Activated CD8-positive, alpha-beta memory T cell treated with anti-CD3 and anti-CD28 coated beads, Interleukin-2, amount 50 U/mL, for 1 hour (primary cell): ENCODE measurements at regions not wholly inside any gene's neighbourhood (a gene's known extent, or its start where the extent isn't known, plus 50 kb on each side); places are given as distances from the start of the nearest gene placed in this dataset.

ENCODE experiments used
- DNase-seq: peaks from one replicate; pipeline ENCODE4 v3.0.0-alpha.2; 2020; ENCODE audit errors: extremely low read depth

DNA sequence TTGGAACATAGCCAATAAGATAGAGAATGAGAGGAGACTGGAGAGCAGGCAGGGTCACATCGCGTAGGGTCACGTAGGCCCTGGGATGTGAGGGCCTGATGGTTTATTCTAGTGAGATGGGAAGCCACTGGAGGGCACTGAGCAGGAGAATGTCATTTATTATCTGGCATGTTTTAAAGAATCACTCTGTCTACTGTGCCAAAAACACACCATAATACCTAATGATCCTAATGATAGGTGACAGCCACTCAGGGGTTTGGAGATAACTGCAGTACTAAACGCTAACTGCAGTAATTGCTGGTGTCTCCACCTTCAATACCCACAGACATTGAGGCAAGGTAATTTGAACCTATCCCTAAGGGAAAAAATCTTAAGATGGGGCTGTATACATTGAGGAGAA lies 185.4 kb downstream of the TTLL7 start:
- DNase-seq = no peak

DNA sequence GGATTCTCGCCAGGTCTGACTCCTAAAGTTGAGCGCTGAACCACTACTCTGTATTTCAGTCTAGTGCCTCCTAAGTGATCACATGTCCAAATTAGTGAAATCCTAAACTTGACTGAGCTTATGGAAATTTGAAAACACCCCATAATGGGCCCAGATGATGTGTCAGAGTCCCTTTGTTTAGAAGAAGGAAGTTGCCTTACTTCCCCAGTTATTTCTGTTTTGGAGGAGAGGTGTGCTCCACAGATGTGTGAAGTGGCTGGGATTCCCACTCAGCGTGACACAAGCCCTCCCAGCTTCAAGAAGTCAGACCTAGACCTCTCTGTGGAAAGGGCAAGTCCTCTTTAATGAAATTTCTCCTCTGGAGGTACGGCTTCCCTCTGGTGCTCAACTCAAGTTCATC lies 188.8 kb downstream of the TTLL7 start:
- DNase-seq = no peak

DNA sequence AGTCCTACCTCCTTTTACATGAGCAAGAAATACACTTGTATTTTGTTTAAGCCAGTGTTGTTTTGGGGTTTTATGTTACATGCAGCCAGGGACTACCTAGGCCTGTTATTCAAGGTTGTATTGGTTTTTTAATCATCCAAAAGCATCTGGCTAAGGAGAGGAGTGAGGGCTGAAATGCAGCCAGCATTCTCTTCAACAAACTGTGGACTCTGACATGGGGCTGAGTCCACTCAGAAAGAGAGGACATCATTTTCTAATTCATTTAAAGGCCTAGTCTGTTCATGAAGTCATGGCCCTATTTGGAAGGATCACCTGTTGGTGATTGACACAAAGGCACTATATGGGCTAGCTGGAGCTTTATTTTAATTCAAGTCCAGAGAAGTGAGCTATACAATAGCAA lies 190.4 kb downstream of the TTLL7 start:
- DNase-seq = no peak

DNA sequence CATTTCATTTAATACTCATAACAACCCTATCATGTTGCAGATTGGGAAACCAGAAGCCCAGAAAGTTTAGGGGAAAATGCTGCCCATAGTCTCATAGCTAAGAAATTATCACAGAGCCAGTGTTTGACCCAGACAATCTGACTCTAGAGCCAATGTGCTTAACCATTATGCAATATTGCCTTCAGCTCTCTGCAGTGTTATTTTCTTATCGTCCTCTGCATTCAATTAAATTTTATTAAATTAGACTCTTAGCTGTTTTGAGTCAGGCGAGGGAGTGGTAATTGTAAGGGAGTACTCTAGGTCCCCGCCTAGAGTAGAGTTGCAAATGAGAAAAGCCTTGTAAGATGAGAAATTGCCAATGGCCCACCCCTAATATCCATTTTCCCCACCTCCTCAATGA lies 191.1 kb downstream of the TTLL7 start:
- no peak for DNase-seq

DNA sequence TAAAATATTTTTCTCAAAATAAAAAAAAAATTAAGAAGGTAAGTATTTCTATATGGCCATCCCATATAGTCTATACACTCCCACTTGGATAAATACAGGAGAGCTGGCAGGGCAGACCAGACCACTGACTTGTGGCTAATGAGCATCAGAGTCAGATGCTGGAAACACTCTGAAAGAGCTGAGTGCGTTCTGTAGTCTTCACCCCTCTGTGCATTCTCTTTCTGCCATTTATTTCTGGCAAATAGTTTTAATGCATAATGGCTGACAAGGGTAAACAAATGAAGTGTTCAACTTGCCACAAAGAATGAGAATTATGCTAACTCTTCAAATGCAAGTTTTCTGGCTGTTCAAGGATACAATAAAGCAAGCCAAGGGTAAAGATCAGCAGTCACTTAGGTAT lies 191.7 kb downstream of the TTLL7 start:
- no peak for DNase-seq

DNA sequence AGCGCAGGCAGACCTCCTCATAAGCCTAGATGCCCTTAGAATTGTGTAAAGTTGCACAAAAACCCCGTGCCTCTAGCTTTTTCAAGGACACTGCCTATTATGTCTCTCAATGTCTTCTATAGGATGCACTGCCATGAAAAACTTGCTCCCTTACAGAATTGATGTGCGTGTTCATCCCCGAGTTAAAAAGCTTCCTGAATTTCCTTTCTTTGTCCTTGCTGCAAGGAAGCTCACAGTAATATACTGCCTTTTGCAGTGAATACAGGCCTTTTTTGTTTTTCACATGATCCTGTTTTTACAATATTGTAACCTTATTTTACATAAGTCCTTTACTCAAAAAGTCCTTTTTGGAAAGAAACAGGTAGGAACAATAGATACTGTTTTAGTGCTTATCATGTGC lies 193.0 kb downstream of the TTLL7 start:
- DNase-seq = no peak

DNA sequence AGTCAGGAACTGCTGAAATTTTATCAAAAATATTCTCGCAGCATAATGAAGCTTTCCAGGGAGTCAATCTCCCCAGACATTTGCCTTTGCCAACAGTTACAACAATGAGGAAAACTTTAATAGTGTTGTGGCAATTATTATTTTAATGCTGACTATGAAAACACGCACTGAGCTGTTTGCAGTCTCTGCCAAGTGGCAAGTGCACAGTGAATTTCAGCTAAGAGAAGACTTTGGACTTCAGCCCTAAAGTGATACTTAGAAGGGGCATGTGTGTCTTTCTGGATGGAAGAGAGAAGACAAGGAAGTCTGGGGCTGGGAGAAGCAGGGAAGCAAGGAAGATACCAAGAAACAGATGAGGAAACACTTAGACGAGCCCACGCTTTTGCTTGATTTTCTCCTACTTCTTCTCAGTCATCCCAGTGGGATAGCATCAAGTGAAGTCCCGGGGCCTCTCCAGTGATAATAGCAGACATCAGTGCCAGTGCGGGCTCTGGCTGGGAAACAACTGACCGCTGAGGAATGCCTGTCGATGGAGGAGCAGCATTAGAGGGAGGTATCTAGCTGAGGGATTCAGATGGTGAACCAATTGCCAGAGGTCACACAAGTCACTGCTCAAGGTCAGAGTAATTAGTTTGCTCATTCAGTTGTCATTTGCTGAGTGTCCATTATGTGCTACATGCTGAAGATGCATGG lies 196.3 kb downstream of the TTLL7 start:
- no peak for DNase-seq

DNA sequence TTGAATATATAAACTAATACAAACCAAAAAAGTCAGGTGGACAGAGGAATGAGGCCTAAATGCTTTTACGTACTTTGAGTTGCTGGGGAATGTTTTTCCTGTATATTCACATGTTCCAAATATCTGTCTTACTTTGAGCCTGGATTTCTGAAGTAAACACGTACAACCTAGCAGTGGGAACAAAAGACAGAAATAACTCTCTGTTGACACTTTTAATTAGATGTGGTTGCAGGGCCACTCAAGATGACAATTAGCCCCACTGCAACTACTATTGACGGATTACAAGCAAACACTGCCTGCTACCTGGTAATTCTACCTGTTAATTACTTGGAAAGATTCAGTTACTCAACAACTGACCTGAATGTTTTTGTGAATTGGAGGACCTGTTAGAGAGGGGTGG lies 196.9 kb downstream of the TTLL7 start:
- no peak for DNase-seq

DNA sequence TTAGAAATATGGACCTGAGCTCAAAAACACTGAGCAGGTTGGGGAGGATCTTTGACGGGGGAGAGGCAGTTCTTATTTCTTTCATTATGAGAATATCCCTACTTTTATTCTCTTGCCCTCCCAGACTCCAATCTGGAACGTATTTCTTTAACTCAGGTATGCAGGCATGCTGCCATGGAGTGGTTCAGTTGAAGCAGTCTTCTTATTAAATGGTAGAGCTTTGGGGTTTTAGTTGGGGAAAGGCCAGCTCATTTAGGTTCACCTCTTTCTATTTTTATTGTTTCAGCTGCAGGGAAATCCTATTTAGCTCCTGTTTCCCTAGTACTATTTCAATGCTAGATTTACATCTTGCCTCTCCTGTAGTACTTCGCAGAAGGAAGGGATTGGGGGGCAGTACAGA lies 198.9 kb downstream of the TTLL7 start:
- DNase-seq = no peak

DNA sequence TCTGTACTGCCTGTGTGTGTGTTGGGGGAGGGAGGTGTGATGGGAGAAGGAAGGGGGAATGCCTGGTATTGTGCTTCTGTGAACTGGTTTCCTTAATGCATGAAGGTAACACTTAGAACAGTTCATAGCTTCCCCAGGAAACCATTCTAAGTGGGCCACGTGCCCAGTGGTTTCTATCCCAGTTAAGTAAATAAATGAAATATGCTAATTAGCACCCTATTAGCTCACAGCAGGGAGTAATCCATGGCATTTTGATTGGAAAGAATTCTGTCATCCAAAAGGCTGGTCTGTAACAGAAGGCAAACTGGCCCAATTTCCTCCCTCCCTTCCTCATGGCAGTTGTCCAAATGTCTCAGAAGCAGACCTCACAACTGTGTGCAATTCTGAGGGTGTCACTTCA lies 199.3 kb downstream of the TTLL7 start:
- DNase-seq = no peak

DNA sequence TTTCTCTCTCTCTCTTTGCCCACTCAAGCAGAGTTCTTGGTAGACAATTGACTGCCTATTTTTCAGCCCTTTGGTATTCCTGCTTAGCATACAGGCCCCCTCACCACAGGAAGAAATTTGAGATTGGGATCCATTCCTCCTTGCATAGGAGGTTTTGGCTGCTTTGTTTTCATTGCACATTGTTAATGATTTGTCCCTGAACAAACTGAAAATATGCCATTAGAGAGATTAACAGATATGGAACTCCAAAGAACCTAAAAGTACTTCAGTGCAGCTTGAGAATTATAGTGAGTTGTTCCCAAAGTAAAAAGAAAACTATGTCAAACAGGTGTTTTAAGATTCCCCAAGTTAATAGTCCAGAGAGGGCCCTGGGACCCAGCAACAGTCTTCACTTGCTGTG lies 200.0 kb downstream of the TTLL7 start:
- DNase-seq = no peak

DNA sequence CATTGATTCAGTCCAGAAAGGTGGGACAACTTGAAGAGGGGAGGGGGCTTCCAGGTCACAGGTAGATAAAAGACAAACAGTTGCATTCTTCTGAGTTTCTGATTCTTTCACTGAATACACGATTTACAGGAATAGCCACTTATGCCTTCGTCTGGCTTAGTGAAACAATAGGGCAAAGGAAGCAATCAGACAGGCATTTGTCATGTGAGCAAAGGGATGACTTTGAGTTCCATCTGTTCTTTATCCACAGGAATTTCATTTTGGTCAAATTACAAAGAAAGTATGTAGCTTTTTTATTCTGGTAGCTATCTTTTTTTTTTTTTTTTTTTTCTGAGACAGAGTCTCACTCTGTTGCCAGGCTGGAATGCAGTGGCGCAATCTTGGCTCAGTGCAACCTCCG lies 202.5 kb downstream of the TTLL7 start:
- DNase-seq = no peak

DNA sequence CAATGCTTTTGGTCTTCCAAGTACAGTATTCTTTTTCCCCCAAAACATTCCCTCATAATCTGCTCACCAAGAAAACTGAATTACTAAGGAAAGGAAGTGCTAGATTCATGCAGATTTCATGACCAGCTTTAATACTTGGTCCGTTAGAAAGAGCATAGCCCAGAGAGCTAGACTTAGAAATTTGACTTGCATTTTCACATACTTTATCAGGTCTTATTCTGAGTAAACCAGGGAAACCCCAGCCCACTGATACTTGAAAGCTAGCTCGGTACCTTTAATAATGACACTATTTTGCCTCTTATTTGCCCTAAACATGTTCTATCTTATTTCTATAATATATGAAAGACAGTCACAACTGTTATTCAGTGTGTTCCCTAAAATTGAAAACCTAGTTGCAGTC lies 204.5 kb downstream of the TTLL7 start:
- no peak for DNase-seq

DNA sequence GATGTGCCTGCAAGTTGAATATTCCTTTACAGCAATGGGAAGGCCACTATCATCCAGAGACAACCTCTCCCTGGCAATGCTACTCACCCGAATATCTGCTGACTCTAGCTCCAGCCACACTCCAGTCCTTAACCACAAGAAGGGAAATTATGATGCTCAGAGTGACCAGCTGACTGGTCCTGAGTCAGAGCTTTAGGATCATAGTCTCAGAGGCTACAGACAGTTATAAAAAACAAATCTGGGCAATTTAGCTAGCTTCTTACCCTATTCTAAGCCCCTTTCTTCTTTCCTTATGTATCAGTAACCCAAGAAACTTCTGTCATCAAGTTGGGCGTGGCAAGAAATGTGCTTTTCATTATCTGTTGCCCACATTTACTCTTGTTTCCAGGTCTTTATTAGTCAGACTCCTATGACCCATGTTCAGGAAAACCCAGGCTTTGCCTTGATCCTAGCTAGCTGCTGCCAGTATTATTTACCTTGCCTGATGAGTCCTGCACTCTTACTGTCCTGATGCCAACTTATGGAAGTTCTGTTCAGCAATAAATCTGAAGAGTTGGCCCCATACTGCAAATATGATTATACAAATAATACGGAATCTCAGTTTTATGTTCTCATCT lies 207.0 kb downstream of the TTLL7 start:
- no peak for DNase-seq

DNA sequence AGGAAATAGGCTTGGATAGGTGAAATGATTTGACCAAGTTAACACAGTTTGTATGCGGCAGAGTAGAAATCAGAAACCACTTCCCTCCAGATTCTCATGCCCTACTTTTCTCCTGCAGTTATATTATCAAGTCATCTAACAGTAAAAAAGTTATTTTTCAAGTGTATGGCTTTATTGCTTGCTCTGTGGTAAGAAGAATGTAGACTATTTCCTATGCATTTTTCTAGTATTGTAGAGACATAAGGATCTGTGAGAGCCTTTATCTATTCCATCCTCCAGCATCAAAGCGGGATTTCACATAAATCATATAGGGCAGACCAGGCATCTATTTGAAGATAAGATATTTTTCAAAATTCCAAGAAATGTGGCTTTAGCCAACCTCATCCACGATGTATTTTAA lies 208.5 kb downstream of the TTLL7 start:
- no peak for DNase-seq

DNA sequence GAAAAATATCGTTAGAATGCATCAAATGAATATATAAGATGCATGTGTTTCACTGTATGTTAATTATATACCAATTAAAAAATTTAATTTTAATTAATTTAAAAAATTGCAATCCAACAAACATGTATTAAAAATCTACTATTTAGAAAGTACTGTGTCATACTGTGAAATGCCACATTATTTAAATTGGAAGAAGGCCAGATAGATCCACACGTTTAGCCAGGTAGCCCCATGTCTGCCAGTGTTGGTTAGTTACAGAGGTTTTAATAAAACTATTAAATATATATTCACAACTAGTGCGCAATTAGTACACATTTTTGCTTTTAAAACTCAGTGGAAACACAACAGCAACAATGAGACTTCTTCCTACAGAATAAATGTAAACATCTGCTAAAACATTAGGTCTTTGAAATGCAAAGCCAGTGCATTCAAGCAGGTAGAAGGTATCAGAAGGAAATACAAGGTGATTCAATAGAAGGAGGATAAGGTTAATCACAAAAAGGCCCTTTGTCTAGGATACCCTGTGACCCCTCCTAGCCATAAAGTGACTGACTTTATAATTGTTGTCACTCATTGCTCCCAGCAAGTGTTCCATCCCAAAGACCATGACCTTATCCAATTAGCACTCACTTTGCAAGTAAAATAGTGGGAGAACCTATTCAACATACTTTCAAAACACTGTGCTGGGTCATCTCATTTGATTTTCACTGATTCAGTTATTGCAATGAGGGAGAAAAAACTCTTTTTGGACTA lies 211.5 kb downstream of the TTLL7 start:
- no peak for DNase-seq

DNA sequence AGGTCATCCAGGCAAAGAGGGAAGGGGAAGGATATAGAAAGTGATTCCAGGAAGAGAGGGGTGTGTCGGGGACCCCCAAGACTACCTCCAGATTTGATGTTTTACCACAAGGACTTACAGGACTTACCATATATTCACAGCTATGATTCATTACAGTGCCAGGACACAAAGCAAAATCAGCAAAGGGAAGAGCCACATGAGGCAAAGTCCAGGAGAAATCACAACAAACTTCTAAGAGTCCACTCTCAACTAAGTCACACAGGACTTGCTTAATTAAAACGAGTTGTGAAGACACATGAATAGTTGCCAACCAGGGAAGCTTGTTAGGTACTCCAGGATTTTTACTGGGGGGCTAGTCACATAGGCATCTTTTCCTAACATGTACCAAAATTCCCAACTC lies 217.3 kb downstream of the TTLL7 start:
- no peak for DNase-seq

DNA sequence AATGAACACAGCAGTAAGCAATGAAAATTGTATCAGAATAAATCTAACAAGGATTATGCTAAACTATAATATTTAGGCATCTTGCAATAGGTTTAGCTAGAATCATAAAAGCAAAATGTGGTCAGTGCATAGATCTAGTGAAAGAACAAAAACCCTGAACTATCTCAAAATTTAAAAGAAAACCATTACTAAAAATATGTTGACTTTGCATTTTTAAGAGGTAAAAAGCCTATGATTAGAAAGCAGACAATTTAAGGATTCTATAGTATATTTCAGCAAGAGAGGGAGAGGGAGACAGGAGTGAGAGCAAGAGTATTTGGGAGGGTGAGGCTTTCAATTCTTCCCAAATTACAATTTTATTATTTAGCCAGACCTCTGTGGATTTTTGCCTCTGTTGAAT lies 219.4 kb downstream of the TTLL7 start:
- DNase-seq = no peak

DNA sequence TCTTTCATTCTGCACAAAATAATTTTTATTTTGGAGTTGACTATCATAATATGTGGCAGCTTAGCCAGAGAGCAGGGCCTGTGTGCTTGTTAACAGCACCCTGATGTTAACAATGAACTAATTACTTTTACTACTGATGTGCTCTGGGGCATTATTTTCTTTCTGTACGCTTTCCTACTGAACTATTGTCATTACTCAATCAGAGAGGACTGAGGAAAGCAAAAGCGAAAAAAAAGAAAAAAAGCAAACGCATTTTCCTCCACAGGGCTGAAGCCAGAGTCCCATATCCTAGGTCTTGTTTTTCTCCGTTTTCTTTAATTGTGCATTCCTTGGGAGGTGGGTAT lies 221.2 kb downstream of the TTLL7 start:
- DNase-seq = no peak

DNA sequence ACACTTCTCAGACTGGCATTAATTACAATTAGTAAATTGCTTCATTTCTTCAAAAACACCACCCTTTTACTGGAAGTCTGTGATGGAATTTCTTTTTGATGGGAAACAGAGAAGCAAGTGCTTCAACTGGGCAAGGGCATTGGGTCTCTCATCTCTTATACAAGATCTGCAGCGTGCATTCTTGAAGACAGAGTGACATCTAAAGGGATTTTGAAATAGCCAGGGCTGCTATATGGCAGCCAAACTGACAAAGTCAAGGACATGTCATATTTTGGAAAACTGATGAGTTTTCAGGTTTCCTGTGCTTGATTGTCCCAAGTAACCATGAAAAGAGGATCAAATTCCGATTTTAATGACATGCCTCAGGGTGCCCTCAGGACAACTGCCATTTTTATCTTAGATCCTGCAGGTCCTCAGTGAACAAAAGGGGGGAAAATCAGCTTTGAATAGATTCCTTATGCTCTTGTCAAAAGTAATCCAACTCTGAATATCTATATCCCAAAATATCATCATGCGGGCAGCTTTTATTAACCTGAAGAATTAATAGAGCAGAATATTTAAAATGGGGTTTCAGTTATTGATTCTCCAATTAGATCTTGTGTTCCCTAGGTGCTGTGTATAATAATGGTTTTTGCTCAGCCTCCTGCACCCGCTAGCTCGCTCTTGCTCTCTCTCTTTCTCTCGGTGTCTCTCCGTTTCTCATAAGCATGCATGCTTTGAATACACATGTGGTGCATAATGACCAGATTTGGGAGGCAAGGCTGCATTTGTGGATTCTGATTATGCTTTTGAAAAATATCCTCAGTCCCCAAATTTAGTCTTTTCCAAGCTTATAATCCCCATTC lies 221.8 kb downstream of the TTLL7 start:
- no peak for DNase-seq

DNA sequence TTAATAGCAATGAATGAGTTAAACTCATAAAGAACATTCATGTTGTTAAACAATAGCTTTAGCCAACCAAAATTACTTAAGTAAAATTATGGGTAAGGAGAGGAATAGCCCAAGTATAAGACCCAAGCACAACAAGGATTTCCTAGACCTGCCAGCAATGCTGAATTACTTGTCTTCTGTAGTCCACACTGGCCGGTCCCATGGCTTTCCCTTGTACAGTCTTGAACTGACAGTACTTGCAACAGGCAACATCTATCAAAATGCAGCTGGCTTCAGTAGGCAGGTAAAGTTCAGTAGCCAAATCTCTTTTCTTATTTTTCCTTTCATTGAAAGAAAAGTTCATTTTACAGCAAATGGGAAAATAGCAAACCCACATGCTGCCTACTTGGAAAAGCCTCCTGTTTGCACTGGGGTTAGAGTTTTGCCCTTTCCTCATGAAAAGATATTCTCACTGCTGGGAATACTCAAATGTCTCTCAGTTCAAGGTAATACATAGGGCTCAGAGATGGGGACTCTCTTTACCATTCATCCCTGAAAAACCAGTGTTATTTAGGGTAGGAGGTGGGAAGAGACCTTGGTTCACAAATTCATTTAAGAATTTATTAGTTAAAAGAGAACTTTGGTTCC lies 222.8 kb downstream of the TTLL7 start:
- DNase-seq = no peak

DNA sequence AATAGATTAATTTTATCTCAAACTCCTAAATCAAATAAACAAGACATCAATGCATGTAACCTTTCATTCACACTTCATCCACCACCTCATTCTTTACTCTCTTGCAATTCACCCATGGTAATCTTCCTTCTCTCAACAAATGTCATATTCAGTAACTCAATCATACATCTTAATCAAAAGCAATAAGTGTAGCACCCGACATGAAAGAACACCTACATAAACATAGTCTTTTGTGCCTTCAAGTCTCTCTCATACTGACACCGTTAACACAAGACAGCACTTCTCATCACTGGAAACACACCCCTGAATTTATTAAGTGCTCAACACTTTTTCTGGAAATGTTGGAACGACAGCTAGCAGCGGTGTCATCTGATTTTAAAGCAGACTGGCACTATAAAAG lies 225.9 kb downstream of the TTLL7 start:
- no peak for DNase-seq
